GM21447 (cell line): ENCODE measurements at regions not wholly inside any gene's neighbourhood (a gene's known extent, or its start where the extent isn't known, plus 50 kb on each side); places are given as distances from the start of the nearest gene placed in this dataset.
A peak's percentile ranks its signal among the peaks of the same experiment; 100 is the strongest.

Experiments used
- ATAC-seq: cut with Tn5 transposase; IDR thresholded peaks from one replicate; pipeline ENCODE4 v1.9.1; 2021; ENCODE audit not compliant: unreplicated experiment

DNA sequence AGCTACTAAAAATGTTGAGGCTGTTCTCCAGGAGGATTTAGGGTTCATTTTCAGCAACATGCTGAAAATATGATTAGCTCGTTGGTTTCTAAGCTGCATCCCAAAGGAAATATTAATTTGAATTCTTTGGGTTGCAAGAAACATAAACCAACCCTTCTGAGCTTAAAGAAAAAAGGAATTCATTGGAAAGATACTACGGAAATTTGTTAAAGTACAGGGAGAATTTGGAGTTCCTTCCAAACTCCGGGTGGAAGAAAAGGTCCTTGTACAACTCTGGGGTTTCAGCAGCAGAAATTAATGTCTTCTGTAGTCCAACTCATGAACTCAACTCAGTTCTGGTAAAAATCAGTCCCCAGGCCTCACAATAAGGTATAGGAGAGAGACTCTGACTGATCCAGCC is 712.9 kb downstream of the UTRN start:
- ATAC-seq = no peak

DNA sequence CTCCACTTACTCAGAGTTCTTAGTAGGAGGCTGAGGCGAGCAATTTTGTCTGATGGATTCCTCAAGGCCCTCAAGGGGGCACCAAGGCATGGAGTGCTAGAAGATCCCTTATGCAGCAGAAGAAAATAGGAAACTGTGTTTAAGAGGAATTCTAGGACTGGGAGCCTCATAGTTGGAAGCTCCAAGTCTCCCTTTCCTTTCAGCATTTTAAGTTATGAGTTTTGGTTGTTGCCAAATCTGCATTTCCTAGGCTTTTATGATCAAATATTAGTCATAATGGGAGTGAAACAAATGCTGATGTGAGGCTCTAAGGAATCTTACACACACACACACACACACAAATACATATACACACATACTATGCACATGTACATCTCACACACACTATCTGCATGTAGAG is 714.0 kb downstream of the UTRN start:
- ATAC-seq = no peak

DNA sequence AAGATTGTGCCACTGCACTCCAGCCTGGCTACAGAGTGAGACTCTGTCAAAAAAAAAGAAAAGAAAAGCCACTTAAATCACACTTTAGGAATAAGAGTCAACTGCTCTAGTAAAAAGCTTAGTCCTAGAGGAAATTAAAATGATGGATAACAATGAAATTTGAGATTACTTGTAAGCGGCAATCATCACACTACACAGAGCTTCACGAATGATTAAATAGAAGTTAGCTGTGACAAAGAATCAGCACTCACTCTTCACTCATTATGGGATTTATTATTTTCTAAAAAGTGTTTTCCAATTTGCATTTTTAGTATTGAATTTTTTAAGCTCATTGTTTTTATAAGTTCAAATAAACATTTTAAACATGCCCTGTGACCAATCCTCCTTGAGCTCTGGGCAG is 718.0 kb downstream of the UTRN start:
- ATAC-seq = no peak

DNA sequence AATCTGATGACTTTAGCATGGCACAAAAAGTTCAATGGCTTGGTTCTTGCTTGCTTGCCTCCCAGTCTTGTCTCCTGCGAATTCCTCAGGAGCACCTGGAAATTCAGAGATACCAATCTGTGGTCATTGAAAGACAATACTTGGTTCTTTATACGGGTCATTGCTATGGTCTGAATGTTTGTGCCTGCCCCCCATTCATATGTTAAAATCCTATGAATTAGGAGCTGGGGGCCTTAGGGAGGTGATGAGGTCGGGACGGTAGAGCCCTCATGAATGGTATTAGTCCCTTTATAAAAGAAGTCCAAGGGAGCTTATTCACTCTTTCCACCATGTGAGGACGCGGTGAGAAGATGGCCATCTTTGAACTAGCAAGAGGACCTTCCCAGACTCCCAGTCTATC is 721.8 kb downstream of the UTRN start:
- ATAC-seq = no peak

DNA sequence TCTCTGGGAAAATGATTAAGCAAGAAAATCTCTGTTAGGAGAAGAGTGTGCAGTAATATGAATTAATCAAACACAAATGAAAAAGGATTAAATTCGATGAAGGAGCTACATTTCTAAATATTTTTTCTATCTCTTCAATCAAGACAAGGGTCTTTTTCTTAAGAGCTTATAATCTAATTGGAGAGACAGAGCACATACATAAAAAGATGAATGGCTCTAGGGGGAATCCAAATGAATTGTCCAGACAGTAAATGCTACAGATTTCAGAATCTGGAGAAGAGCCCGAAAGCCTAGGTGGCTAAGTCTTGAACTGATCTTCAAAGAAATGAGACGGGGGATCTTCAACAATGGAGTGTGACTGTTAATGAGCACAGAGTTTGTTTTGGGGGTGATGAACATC is 723.6 kb downstream of the UTRN start:
- no peak for ATAC-seq

DNA sequence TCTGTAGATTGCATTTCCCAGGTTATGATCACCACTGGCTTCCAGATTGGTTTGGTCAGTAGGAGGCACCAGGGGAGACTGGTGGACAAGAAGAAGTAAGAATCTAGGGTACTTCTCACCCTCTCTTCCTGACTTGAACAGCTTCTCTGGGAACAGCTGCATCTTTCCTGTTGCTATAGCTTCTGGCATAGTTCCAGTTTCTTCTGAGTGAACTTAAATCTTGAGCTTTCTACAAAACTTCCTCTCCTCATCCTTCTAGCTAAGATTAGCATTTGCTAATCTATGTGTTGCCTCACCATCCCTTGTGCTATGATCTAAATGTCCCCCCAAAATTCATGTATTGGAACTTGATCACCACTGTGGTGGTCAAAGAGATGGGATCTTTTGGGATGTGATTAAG is 724.6 kb downstream of the UTRN start:
- ATAC-seq = no peak

DNA sequence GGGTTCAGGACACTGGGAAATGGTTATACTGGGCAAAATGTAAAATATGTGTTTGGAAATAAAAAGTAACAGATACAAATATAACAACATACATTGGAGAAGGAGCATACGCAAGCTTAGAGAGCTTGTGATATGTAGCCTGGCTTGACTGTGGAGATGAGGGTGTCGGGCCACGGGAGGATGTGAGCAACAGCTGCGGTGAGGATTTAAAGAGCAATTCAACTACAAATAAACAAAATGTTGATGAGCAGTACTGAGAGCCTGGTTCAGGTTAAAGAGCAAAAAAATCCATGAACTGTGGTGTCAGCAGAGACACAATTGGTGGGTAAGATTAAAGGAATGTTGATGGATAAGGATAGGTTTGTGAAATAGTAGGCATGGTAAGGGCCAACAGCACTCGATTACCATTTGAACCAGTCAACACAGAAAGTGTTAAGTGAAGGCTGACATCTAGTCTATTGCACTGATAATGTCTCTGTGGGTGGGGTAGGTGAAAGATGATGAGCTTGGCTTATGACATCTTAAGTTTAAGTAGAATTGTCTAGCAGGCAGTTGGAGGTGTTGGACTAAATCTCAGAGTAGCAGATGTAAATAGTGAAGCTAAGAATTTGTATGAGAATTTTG is 723.2 kb downstream of the EPM2A start:
- ATAC-seq = no peak

DNA sequence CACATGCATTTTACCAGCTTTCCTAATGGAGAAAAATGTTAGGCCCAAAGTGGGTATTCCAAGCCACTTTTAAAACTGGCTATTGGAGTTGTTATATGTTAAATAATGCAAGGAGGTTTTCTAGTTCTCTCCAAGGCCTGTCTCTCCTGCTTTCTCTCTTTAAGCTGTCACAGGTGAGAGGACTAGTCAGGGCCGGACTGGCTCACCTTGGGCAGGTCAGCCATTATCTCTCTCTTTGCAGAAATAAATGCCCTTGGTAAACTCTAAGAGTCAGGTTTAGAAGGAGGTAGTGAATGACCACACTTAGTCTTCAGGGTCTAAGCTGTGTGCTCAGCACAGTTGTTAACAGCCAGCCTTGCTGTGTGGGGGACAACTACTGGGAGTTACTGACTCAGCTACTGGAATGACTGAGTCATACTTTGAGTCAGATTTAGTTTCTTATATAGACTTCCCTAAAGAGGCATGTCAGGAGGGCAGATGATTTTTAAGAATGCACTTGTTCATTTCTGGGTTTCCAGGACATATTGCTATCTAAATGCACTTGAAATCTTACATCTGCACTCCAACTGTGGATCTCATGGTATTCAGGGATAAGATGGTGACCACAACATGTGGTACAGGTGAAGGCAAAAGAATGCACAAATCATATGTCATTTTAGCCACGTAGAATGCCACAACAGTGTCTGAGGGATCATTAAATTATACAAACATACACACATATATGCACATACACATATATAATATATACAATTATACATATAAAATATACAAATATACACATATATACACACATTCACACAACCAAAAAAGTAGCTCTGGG is 719.4 kb downstream of the EPM2A start:
- peak; percentile 97 for ATAC-seq

DNA sequence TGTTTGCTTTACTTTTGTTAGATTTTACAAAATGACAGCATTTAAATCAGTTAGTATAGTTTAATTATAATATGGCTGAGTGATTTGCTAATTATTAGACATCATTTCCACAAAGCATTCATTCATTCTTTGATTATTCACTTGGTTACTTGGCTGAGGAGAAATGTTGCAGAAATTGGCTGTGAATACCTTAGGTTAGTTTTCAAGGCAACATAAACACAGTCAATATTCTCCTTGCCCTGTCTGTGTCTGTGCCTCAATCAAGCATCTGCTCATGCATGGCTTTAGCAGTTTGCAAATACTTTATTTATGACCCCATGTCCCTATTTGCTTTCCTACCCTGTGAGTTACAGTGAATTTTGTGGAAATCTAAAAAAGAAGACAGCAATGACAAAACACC is 718.3 kb downstream of the EPM2A start:
- ATAC-seq = no peak

DNA sequence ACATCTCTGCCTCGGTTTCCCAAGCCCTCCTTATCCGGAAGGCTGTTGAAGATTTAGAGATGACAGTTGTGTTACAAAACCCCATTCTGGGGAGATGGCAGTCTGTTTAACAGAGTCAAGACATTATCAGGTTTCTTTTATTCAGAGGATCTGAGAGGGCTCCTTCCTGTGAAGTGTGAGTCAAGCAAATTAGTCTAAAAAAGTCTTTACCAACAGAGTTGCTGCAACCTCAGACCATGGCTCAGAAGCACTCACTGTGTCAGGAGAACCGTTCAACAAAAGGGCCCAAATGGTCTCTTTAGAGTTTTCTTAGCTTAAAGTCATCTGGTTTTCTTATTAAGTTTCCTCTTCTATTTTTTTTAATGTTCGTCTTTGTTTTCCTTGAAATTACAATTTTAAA is 717.8 kb downstream of the EPM2A start:
- ATAC-seq = no peak

DNA sequence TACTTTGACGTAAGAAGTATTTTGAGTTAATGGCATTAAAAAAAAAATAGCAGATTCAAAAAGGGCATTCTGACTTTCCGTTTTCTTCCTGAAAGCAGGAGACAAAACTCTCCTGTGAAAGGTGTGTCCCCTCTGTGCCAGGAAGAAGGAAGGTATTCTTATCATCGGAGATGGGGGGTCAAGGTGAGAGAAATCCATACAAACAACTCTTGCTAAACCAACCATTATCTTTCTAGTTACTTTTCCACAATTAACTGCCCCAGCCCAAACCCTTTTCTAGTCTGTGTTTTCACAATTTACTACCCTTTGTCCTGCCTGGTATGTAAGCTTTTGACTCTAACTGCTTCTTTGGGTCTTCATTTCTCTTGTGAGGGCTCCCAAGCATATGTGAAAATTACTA is 717.3 kb downstream of the EPM2A start:
- ATAC-seq = no peak

DNA sequence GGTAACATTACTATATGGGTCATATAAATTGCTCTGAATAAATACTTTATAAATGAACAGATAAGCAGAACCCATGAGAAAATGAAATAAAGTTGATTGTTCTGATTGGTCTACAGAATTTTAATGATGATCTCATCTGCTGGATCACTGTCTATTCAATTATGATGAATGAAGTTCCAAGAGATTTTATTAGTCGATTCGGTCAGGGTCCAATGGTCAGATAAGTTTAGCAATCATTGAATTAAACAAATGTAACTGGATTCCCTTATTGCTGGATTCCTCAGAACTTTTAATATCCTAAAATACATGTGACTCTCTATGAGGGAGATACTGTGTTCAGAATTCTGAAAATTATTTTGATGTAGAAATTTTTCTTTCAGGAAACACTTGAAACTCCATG is 715.2 kb downstream of the EPM2A start:
- ATAC-seq = no peak

DNA sequence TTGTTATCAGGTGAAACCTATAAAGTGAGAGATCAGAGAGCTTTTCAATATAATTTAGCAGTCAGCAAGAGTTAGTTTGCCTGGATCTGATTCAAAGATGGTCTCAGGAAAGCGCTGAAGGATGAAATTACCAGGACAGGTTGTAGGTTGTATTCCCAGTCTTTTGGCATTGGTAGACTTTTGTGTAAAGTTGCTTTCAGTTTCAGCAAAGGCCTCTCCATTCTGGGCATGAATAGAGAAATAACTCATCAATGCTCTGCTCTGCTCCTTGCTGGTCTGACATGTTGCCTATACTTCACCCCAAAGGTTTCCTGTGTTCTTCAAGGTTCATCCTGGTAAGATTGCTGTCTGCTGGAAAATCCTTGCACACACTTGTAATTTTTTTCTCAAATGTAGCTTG is 714.8 kb downstream of the EPM2A start:
- ATAC-seq = no peak

DNA sequence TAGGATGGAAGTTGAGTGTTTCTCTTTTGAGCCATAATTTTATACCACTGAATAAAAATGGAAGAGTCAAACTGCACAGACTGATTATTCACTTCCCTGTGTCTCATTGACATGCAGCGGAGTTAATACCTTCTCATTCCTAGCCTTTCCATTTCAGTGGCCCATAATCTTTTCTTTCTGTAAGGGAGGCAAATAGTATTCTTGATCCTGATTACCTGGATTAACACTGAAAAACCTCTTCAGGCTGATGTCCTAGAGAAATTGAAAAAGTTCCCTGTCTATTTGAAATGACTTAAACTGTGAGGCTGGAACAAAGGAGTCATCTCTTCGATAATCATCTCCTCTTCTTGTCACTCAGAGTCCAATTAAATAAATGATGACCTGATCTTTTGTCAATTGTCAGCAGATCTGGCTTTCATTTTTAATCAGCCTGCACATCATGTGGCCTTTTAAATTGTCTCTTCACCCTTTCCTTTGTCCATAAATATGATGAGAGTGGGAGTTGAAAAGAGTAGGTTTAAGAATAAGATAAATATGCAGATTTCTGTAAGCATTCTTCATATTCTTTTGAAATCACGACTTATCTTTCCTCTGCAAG is 713.0 kb downstream of the EPM2A start:
- ATAC-seq = no peak

DNA sequence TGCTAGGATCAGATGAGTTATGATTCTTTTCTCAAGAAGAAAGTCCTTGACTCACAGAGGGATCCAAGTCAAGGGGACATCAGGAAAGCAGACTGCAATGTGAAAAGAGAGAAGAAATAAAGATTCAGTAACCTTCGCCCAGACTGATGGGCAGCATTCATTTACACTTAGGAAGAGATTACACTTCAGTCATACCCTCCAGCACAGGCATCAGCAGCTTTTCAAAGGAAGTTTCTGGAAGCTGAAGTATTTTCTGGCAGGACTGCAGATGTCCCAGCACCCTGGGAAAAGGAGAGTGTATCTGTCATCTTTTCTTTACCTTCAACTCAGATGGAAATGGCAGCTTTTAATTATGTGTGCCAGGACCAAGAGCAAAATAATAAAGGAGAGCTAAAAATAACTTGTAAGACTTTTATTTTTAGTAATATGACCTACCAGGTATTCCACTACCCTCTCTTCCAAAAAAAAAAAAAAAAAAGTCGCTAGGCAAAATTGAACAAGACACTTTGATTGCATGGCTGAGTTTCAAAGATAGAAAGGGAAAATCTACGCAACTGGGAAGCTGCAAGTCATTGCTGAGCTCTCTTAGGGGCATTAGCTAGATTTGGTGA is 712.1 kb downstream of the EPM2A start:
- no peak for ATAC-seq

DNA sequence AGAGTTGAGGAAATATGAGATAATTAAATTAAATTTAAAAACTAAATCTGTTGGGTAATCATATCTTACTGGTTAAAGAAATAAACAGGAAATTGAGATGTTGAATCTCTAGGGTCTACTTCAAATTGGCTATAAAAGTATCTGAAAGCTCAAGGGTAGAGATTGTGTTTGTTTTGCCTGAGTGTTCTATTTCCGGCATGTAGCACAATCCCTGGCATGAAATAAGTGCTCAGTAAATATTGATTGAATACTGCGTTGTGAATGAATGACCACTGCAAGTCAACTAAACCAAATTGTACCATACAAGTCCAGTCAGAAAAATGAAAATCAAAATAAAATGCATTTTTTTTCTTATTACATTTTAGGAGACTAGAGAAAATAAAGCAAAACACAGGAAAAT is 709.8 kb downstream of the EPM2A start:
- no peak for ATAC-seq

DNA sequence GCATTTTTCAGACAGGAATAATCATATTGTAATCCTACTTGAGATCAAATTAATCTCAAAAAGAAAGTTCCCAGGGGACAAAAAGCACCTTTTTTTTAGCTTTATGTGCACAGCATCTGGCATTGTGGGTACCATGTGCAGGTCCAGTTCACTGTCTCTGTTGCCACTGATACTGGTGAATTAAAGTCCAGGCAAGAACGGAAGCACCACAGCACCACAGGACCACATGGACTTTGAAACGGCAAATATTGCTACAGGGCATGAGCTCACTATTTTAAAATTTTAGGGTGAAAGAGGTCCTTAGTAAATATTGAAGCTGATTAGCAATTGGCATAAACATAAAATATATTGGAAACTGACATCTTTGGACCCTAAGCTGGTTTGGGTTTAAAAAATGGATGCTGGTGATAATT is 709.0 kb downstream of the EPM2A start:
- no peak for ATAC-seq

DNA sequence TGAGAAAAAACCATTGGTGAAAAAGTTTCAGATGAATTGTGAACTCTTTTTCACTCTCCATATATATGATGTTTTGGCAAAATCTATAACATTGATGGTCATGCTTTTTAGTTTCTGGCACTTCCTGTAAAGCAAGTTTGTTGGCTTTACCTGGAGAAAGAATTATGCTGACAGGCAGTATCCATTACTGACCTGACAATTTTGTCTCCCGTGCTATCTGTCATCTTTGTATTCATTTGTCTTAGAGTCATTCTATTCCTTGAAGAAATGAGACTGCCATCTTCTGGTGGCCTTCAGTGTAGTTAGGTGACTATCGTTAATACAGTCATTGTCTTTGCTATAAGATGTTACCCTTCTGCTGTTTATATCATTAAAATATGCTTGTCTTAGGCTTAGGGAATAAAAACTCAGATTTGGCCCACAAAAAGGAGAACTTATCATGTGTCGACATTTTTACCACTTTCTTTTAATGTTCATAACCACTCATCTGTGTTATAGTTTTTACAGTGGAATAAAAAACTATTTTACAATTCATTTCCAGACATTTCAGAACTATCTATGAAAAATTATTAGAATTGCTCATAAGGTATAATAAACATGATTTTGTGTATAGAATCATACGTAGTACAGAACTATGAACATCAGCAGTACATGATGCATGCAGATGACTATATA is 707.0 kb downstream of the EPM2A start:
- no peak for ATAC-seq

DNA sequence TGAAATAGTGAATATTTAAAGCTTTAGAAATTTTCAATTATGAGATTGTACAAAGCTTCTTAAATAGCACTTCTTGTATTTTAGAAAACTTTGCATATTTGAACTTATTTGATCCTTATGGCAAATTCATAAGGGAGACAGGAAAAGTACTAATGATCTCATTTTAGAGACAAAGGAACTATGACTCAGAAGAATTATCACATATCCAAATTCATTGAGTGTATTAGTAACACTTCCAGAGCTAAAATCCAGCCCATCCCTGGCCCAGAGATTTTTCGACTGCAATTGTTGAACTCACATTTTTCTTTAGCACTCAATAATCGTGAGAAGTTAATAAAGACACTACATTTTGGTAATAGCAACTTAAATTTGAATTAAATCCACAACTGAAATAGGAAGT is 704.3 kb downstream of the EPM2A start:
- no peak for ATAC-seq

DNA sequence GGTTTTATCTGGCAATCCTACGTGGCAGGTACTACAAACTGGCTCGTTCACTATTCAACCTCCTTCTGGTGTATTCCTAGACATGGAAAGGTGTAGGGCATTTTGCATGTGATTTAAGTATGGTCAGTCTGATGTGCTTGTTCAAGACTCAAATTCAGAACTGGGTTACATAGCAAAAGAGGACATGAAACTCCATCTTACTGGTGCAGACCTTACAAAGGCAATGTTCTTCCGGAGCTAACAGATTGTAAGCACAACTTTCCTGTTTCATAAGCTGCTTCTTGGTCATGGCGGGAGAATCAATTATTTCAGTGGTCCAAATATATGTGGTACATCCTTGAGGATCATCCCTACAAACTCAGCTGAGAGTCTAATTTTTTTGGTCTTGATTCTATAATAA is 703.4 kb downstream of the EPM2A start:
- no peak for ATAC-seq

DNA sequence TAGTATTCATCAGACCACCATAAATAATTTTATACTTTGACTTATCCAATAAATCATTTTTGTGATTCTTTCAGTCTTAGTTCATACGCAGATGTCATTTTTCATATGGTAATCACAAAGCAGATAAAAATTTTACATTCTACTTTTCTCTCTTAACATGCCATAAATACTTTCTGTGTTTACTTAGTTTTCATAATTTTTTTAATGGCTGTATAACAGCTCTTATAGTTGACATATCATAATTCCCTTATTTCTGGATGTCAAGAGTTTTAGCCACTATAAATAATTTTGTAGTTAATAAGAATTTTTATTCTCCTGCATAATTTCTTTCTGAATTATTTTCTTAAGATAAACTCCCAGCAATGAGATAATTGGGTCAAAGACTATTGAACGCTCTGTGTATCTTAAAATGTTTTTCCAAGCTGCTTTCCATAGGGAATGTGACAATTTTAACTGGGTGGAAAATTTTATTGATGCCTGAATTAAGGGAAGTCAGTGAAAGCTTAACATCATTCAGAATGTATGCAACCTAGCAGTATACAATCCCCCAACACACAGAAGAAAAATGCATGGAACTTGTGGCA is 702.7 kb downstream of the EPM2A start:
- no peak for ATAC-seq
